ENCODE measurements at regions not wholly inside any gene's neighbourhood (a gene's known extent, or its start where the extent isn't known, plus 50 kb on each side); places are given as distances from the start of the nearest gene placed in this dataset.
"Not testable (repeated sequence)": the region's sequence is repeated elsewhere in the genome, so short reads cannot be mapped to it uniquely, and the experiment has no call there.

DNA sequence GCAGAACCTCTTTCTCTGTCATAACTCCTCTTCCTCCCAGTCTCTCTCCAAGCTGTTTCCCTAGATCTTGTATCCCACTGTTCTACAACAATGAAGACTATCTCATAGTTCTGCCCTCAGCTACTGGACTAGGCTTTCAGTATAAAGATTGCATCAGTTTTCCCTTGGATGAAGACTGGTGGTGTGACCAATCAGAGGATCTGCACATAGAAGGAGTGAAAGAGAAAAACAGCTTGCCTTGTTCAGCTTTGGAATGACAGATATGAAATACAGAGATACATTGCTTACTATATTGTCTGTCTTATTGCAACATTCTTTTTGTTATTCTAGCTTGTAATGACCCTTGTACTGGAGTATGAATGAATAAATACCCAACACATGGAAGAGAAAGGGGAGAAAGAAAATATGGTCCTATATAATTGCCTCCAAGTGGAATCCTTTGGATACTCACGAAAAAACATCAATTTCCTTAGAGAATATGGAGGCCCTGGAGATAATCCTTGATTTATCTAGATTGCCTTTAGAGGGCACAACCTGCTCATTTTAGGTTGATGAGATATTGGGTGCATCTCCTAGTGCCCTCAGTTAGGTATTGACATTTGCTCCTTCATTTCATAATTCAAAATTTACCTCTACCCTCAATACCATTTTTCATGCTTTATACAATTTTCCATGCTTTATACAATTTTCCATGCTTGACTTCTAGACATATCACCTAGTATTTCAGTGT, 395.8 kb downstream of the NAF1 start:
- intact Hi-C loops (cut with DNase I) = loop anchor here (10.0 kb wide), 1 partner anchor 264 kb away; no protein-coding TSS in a partner anchor
- no peak for DNase-seq

DNA sequence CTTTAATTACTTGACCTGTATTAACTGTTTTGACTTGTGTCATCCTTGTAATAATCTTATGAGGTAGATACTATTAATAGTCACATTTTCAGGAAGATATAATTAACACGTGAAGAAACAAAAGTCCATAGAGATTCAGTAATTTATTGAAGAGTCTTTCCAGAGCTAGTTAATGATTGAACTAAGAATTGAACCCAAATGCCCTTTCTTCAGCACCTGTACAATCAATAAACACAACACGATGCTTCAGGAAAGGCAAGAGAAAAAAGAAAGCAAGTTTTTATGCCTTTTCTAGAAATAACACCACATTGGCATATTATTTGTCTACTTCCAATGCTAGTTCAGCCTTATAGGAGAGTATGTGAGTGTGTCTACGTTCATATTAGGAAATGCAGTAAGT, 399.6 kb downstream of the NAF1 start:
- DNase-seq = no peak
- intact Hi-C loops (cut with DNase I) = no loop called here

DNA sequence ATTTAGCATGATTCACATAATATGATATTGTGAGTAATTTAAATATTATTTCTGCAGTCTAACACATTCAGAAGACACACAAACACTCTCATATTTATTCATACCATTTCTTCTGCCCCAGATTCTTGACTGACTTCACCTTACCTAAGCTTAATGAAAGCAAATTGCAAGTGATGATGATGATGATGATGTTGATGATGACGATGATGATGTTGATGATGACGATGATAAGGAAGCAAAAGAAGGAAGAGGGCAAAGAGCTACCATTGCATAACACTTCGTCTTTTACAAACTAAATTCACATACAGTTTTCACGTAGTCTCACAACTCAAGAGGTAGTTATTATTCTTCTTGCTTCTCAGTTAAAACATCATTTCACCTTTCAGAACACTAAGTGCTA, 404.7 kb downstream of the NAF1 start:
- intact Hi-C loops (cut with DNase I) = no loop called here
- DNase-seq = no peak

DNA sequence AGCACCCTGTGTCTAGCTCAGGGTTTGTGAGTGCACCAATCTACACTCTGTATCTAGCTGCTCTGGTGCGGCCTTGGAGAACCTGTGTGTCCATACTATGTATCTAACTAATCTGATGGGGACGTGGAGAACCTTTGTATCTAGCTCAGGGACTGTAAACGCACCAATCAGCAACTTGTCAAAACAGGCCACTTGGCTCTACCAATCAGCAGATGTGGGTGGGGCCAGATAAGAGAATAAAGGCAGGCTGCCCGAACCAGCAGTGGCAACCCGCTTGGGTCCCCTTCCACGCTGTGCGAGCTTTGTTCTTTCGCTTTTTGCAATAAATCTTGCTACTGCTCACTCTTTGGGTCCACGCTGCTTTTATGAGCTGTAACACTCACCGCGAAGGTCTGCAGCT, 426.5 kb downstream of the NAF1 start:
- DNase-seq; intact Hi-C loops (cut with DNase I): not testable (repeated sequence)

DNA sequence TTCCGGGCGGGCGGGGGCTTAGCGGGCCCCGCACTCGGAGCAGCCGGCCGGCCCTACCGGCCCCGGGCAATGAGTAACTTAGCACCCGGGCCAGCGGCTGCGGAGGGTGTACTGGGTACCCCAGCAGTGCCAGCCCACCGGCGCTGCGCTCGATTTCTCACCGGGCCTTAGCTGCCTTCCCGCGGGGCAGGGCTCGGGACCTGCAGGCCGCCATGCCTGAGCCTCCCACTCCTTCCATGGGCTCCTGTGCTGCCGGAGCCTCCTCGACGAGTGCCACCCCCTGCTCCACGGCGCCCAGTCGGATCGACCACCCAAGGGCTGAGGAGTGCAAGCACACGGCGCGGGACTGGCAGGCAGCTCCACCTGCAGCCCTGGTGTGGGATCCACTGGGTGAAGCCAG, 427.1 kb downstream of the NAF1 start:
- DNase-seq = peak in 2 of 10 donors; percentile 54 to 75
- intact Hi-C loops (cut with DNase I) = not testable (repeated sequence)

DNA sequence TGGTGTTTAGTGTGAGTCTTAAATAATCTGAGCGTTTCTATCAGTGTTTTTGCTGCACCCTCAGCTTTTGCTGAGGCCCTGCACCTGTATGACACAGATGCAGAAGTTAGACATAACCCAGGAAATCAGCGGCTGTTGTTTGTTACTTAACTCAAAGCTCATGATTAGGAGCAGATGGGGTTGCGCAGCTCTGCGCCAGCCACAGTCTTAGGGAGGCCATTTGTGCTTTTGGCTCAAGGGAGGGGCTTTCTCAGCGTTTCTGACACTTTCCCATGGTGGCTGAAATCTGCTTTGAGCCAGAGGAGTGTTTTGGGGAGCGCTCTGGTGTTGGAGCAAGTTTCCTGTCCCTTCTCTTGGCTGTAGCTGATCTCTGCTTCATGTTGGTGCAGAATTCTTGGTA, 433.8 kb downstream of the NAF1 start:
- intact Hi-C loops (cut with DNase I) = no loop called here
- DNase-seq = no peak

DNA sequence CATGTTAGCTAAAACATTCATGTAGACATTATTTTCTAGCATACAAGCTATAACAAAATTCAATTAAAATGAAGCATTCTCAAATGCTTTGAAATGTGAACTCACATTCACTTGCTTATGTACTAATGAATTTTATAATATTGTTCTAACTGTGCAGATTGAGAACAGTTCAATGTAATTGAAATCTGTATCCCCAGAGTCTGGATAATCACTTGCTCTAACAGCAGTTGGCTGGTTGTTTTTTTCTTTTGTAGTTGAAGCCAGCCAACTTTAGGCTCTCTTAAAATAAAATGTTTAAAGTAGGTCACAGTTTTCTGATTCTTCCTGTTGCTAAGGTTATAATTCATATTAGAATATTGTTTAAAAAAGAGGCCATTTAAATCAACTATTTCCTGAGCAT, 438.9 kb downstream of the NAF1 start:
- no peak for DNase-seq
- intact Hi-C loops (cut with DNase I) = loop anchor here (10.0 kb wide), 1 partner anchor 63 kb away; no protein-coding TSS in a partner anchor

DNA sequence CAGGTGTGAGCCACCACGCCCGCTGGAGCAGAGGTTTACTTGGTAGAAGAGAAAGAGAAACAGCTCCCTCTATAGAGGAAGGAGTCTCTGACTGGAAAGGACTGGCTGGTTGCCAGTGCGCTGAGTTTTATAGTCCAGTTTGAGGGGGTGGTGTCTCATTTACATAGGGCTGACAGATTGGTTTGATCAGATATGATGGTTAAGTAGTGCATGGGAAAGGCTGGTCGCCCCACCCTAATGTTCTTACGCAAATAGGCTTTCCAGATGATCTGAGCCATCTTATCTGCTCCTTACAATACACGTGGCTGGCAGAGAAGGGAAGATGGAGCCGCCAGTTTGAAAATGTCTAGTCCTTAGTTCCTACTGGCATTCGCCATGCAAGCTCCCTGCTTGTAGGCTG, 439.5 kb downstream of the NAF1 start:
- DNase-seq = peak in 1 of 10 donors; percentile 67
- intact Hi-C loops (cut with DNase I) = loop anchor here (10.0 kb wide), 1 partner anchor 62 kb away; no protein-coding TSS in a partner anchor

DNA sequence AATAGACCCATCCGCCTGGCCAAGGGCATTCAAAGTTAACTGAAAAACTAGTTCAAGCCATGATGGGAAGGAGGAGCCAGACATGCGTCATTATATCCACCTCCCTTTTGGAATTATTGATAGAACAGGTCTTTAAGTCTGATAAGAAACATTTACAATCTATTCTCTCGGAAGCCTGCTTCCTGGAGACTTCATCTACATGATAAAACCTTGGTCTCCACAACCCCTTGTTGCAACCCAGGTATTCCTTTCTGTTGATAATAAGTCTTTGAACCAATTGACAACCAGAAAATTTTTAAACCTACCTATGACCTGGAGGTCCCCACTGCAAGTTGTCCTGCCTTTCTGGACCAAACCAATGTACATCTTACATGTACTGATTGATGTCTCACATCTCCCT, 451.3 kb downstream of the NAF1 start:
- intact Hi-C loops (cut with DNase I) = no loop called here
- no peak for DNase-seq

DNA sequence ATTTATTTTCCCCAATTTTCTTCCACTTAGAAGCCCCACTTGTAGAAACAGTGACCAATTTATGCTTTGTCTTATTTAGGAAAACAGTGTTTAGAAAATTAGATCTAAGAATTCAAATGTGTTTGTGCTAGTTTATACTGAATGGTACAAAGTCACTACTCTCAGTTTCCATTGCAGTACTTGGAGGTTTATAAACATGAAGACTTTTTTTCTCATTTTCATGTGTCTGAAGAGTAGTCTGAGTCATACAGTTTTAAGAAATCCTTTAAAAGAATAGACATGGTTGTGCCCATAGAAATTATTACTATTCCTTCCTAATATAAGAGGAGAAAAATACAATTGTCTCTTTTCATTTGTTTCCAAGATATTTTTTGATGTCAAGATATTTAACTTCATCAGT, 458.7 kb downstream of the NAF1 start:
- intact Hi-C loops (cut with DNase I) = no loop called here
- DNase-seq = no peak

DNA sequence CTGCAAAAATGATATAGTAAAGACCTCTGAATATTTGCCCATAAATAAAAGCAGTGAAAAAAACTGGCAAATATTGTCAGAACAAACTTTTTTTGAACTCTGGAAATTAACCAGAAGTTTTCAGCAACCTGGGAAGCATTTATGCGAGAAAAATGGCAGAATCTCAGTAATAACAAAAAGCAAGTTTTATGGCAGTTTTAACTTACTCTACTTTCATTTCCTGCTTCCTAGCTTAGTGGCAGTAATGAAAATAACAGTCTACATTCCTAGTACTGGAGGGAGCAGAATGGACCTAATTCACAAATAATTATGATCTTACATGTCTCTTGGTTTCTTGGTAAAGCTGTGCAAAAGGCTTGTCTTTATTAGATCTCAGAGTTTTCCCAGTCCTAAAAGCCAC, 460.1 kb downstream of the NAF1 start:
- intact Hi-C loops (cut with DNase I) = no loop called here
- DNase-seq = no peak

DNA sequence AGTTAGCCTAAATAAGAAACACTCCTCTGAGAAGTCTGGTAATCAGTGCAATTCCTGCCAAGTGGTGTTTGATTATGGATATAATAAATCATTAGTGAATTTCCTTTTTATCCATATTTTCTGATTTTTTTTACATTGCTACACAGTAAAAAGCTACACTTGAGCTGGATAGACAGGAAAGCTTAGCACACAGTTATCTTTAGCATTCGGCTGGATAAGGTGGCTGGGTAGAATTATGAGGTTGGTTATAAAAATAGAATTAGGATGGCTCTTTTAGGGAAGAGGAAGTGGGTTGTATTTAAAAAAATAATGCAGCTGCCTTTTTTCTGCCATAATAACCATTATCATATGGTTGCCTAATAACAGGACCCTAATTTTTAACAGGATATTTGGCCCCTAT, 460.6 kb downstream of the NAF1 start:
- intact Hi-C loops (cut with DNase I) = no loop called here
- no peak for DNase-seq

DNA sequence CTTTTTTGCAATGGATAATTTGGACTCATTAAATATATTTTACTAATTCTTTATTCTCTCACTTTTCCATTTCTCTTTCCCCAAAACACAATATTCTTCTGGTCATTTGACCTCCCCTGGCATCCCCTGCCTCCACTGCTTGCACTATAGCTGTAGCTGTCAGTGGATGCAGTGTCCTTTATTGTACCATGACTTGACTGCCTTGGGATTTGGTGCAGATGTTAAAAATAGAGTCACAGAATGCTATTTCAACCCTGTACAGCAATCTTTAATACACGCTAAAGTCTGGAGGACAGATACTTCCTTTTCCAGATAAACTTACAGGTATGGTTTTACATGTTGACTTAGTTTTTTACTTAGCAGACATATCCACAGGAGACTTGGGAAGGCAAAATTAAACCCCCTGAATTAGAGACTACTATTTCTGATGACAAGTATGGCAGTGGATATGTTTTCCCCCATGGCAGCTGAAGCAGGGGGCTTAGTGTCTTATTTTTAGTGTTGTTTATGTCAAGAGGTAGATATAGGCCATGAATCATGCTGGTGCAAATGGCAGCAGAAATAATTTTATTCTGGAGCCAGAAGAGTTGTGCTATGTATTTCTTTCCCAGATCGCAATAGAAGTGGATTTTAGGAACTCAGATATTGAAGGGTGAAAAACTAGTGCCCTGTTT, 461.4 kb downstream of the NAF1 start:
- no peak for DNase-seq

DNA sequence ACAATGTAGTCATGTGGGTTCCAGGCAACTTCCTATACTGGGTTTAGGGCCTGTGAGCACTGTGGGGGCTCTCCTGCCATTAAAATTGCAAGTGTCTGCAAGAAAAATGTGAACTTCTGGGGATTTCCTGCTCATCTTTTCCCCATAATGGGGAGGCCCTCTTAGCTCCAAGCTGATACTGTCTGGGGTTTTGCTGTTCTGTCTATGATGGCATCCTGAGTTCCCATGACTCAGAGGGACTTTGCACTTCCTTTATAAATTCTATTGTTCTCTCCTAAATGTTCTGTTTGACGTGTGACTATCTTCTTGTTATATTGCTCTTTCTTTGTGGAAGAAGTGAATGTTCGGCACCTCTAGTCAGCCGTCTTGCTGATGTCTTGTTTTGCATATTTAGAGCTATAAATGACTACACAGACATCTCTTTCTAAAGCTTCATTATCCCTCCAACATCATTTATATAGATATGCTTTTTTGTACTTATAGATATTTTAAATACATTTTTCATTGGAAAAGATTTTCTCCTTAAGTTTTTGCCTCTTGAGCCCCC, 465.8 kb downstream of the NAF1 start:
- no peak for DNase-seq
- intact Hi-C loops (cut with DNase I) = no loop called here

More for the DNA sequence above, 461.4 kb downstream of the NAF1 start:
- intact Hi-C loops (cut with DNase I) = no loop called here

DNA sequence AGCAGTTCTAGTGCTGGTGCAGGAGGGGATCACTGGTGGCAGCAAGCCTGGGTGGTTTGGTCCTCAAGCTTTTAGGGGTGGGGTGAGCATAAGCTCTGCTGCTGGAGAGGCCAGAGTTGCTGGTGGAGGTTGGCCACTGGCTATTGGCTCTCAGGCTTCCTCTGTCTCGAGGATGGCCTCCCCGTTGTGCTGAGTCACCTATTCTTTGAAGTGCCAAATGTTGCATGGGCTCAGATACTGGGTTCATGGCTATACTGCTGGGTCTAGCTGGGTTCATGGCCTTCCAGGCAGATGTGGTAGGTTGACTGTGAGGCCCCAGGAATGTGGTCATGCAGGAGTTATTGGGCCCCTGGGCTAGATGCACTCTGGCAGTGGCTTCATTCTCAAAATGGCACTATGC, 466.3 kb downstream of the NAF1 start:
- intact Hi-C loops (cut with DNase I) = no loop called here
- peak in 1 of 10 donors; percentile 35 for DNase-seq

DNA sequence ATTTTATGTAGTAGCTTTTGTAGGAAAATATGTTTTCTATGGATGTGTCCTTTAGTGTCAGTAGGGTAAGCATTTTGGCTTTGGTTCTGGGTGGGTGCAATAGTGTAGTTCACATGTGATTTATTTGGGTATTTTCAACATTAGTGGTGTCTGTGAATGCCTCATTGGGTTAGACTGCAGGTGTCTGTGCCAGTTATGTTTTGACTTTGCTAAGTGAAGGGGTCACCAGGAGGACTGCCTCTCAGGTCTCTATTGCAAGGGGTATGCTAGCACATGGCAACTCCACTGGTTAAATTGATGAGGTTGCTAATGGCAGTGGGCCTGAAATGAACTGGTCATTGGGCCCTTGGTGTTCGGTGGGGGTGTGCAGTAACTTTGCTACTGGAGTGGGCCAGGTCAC, 467.1 kb downstream of the NAF1 start:
- no peak for DNase-seq
- intact Hi-C loops (cut with DNase I) = no loop called here

DNA sequence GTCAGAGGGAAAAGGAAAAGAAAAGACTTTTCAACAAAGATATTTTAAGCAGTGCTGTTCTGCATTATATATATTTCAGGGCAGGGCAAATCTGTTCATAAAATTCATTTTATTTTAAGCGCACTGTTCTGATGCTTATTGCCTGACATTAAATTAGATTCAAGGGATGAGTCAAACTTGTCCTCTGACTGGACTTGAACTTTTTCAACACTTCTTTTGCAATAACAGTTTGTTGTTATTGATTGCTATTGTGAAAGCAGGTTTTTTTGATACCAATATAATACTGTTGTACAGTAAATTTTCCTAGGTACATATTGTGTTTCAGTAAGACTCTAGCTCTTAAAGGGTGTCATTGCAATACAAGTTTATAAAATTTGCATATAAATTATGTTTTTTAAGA, 481.3 kb downstream of the NAF1 start:
- no peak for DNase-seq
- intact Hi-C loops (cut with DNase I) = no loop called here

DNA sequence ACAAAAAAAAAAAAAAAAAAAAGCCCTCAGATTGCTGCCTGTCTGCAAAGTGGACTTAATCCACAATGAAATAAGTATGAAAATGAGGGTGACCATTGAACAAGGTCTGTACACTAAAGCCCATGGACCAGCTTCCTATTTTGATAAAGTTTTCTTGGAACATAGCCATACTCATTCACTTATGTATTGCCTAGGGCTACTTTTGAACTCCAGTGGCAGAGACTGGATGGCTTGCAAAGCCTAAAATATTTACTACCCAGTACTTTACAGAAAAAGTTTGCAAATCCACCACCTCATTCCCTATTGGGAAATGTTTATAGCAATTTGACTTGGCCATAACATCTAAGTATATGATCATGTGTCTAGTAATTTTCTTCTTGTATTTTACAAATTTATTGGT, 481.7 kb downstream of the NAF1 start:
- no peak for DNase-seq
- intact Hi-C loops (cut with DNase I) = no loop called here

DNA sequence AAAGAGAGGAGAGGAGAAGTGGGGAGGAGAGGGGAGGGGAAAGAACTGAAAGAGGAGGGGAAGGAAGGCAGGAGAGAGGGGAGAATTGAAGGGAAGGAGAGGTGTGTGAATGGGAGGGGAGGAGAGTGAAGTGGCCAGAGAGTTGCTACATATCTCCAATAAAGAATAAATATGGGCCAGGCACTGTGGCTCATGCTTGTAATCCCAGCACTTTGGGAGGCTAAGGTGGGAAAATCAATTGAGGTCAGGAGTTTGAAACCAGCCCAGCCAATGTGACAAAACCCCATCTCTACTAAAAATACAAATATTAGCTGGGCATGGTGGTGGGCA, 482.4 kb downstream of the NAF1 start:
- no peak for DNase-seq
- intact Hi-C loops (cut with DNase I) = no loop called here

DNA sequence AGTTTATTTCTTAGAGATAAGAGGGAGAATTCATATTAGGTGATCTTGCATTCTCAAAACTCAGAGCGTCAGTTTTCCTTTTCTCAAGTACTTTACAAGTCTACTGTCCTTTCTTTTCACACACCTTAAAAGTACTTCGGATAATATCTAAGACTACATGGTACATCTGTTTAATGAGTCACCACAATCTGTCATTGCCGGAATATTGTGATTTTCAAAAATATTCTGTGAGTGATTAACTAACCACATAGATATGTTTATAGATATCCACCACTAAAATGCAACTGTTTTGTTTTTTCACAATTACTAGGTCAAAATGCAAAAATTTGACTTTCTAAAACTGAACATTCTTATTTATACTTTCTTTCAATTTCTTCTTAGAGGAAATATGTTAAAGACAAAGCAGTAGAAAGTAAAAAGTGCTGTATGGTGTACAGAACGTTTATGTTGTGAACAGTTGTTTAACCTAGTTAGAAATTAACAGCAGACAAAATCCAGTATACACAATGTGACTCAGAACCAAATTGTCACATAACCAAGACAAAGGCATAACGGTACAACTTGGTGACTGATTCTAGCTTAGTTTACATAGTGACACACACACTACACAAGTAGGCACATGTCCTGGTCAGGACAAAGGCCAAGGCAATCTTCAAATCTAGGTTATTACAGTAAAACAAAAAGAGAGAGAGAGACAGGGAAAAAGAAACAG, 482.9 kb downstream of the NAF1 start:
- DNase-seq = no peak
- intact Hi-C loops (cut with DNase I) = no loop called here

DNA sequence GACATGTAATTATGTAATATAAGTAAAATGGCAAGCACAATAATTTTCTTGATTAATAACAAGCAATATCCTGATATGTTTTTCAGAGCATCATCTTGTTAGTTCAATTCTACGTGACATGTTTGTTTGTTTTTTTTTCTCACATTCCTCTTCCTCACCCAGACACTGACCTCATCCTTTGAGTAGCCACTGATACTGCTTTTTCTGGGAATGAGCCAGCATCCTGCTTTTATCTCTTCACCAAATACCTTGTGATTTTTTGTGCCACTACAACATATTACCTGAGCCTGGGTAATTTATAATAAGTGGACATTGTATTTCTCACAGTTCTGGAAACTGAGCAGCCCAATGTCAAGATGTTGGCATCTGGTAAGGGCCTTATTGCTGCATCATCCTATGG, 484.0 kb downstream of the NAF1 start:
- DNase-seq = no peak
- intact Hi-C loops (cut with DNase I) = no loop called here
